DND-41 (cell line): ENCODE measurements at regions not wholly inside any gene's neighbourhood (a gene's known extent, or its start where the extent isn't known, plus 50 kb on each side); places are given as distances from the start of the nearest gene placed in this dataset.

Source experiments
- ATAC-seq: fragments of 200-7000 bp; cut with Tn5 transposase; 3 replicates; pipeline ENCODE4 v1.9.1; 2021; ENCODE audit warnings: low read depth; ENCODE audit not compliant: insufficient read depth
- DNase-seq: peaks from one replicate; pipeline ENCODE4 v3.0.0-alpha.2; 2020
- H2AFZ ChIP-seq: 2 replicates; pipeline ENCODE4 v1.6.0; 2012; ENCODE audit warnings: low read depth, low read length
- H3K27ac ChIP-seq: 2 replicates; pipeline ENCODE4 v1.5.1; 2012; ENCODE audit warnings: low read length, inconsistent platforms
- H3K27me3 ChIP-seq: fragments of 200-600 bp; sonication (generic); 2 replicates; pipeline ENCODE4 v1.6.0; 2012; ENCODE audit warnings: low read length, mild to moderate bottlenecking, inconsistent platforms; ENCODE audit not compliant: insufficient read depth, poor library complexity
- H3K36me3 ChIP-seq: 2 replicates; pipeline ENCODE4 v1.5.1; 2012; ENCODE audit warnings: low read length, inconsistent platforms; ENCODE audit not compliant: insufficient read depth
- H3K4me1 ChIP-seq: 2 replicates; pipeline ENCODE4 v1.5.1; 2012; ENCODE audit warnings: mild to moderate bottlenecking, low read length; ENCODE audit not compliant: insufficient read depth
- H3K4me2 ChIP-seq: 2 replicates; pipeline ENCODE4 v1.6.0; 2012; ENCODE audit warnings: mild to moderate bottlenecking, moderate library complexity, low read length, inconsistent platforms; ENCODE audit not compliant: insufficient read depth
- H3K4me3 ChIP-seq, 2 experiments: fragments of 200-600 bp in 1 of 2; shearing (Covaris generic) in 1 of 2; 2 replicates each; pipeline ENCODE4 v1.5.1; 2012 to 2016; ENCODE audit warnings: inconsistent platforms in 2 of 2, low read length in 2 of 2, mild to moderate bottlenecking in 2 of 2, low read depth in 1 of 2, moderate library complexity in 1 of 2
- H3K79me2 ChIP-seq: 2 replicates; pipeline ENCODE4 v1.6.0; 2012; ENCODE audit warnings: low read length, inconsistent platforms; ENCODE audit not compliant: insufficient read depth
- H3K9ac ChIP-seq: 2 replicates; pipeline ENCODE4 v1.6.0; 2012; ENCODE audit warnings: low read depth, mild to moderate bottlenecking, inconsistent platforms, low read length, moderate library complexity
- H3K9me3 ChIP-seq: 2 replicates; pipeline ENCODE4 v1.5.1; 2012; ENCODE audit warnings: low read length, moderate library complexity, mild to moderate bottlenecking, inconsistent platforms; ENCODE audit not compliant: insufficient read depth, severe bottlenecking
- H4K20me1 ChIP-seq: 2 replicates; pipeline ENCODE4 v1.6.0; 2012; ENCODE audit warnings: low read length; ENCODE audit not compliant: insufficient read depth
- EZH2 ChIP-seq: IDR thresholded peaks from 3 replicates; pipeline ENCODE4 v1.6.1; 2012; ENCODE audit warnings: borderline replicate concordance, low read depth, mild to moderate bottlenecking, moderate library complexity, low read length, inconsistent platforms; ENCODE audit not compliant: severe bottlenecking
- TF ChIP-seq, protein P1 (sequence below): IDR thresholded peaks from 2 replicates; pipeline ENCODE4 v1.5.1; 2012; ENCODE audit warnings: borderline replicate concordance, low read length, moderate library complexity, mild to moderate bottlenecking; ENCODE audit not compliant: poor library complexity, severe bottlenecking; ENCODE audit errors: extremely low read depth

- no peak for DNase-seq
- Histone ChIP-seq H3K4me1 (no peaks in the 10 kb centered on the region), H2AFZ (no peak overlapping the region), H3K36me3 (no peaks in the 10 kb centered on the region), H3K4me2 (no peak overlapping the region), H3K4me3 (no peak overlapping the region), H3K79me2 (no peaks in the 10 kb centered on the region), H3K27ac (no peak overlapping the region), H3K9me3 (no peaks in the 10 kb centered on the region), H3K9ac (no peak overlapping the region), H4K20me1 (no peaks in the 10 kb centered on the region), H3K27me3 (peaks cover 14% of the 10 kb centered on the region)
- no peak for ATAC-seq
- TF ChIP-seq, protein P1, sequence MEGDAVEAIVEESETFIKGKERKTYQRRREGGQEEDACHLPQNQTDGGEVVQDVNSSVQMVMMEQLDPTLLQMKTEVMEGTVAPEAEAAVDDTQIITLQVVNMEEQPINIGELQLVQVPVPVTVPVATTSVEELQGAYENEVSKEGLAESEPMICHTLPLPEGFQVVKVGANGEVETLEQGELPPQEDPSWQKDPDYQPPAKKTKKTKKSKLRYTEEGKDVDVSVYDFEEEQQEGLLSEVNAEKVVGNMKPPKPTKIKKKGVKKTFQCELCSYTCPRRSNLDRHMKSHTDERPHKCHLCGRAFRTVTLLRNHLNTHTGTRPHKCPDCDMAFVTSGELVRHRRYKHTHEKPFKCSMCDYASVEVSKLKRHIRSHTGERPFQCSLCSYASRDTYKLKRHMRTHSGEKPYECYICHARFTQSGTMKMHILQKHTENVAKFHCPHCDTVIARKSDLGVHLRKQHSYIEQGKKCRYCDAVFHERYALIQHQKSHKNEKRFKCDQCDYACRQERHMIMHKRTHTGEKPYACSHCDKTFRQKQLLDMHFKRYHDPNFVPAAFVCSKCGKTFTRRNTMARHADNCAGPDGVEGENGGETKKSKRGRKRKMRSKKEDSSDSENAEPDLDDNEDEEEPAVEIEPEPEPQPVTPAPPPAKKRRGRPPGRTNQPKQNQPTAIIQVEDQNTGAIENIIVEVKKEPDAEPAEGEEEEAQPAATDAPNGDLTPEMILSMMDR = no peak
- TF ChIP-seq EZH2 = no peak
These were observed 81.3 kb upstream of the GNAO1 start for GRCh38 chr16:56109994-56110393.

GRCh38 chr16:56109205-56109604, 82.1 kb upstream of the GNAO1 start:
- no peak overlapping the region for H3K27ac ChIP-seq
- no peak overlapping the region for H2AFZ ChIP-seq
- no peak overlapping the region for H3K4me2 ChIP-seq
- H3K4me3 ChIP-seq = no peak overlapping the region
- no peak for ATAC-seq
- no peaks in the 10 kb centered on the region for H3K36me3 ChIP-seq
- no peak overlapping the region for H3K9ac ChIP-seq
- no peak for TF ChIP-seq EZH2
- TF ChIP-seq, protein P1 = no peak
- no peaks in the 10 kb centered on the region for H3K79me2 ChIP-seq
- no peaks in the 10 kb centered on the region for H4K20me1 ChIP-seq
- H3K9me3 ChIP-seq = no peaks in the 10 kb centered on the region
- DNase-seq = no peak
- peaks cover 14% of the 10 kb centered on the region for H3K27me3 ChIP-seq
- no peaks in the 10 kb centered on the region for H3K4me1 ChIP-seq

- ATAC-seq = no peak
- peaks cover 14% of the 10 kb centered on the region for H3K27me3 ChIP-seq
- H3K4me2 ChIP-seq = no peak overlapping the region
- H4K20me1 ChIP-seq = no peaks in the 10 kb centered on the region
- H3K36me3 ChIP-seq = no peaks in the 10 kb centered on the region
- H3K4me3 ChIP-seq = no peak overlapping the region
- no peaks in the 10 kb centered on the region for H3K4me1 ChIP-seq
- H2AFZ ChIP-seq = no peak overlapping the region
- DNase-seq = no peak
- no peaks in the 10 kb centered on the region for H3K9me3 ChIP-seq
- H3K9ac ChIP-seq = no peak overlapping the region
- no peak for TF ChIP-seq EZH2
- TF ChIP-seq, protein P1 = no peak
- H3K27ac ChIP-seq = no peak overlapping the region
- no peaks in the 10 kb centered on the region for H3K79me2 ChIP-seq
These were observed 82.6 kb upstream of the GNAO1 start for GRCh38 chr16:56108724-56109123.

DNA sequence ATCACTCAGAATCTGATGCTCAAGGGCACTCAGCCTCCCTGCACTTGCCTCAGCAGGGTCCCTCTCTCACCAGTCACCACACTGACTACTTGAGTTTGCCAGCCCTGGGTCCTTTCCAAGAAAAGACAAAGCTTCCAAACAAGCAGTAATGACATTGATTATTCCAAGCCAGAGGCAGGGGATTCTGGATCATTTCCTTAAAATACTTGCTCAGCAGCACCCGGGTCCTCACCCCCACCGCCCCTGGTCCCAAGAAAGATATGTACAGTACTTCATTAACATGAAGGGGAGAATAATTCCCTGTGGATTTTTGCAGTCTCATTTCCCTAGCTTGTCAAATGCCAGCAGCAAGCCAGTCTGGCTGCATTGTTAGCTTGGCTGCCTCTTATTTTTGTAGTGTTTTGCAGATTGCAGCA, 83.2 kb upstream of the GNAO1 start:
- Histone ChIP-seq H2AFZ (no peak overlapping the region), H3K36me3 (no peaks in the 10 kb centered on the region), H3K4me2 (no peak overlapping the region), H3K4me1 (no peaks in the 10 kb centered on the region), H3K27me3 (peaks cover 10% of the 10 kb centered on the region), H3K4me3 (no peak overlapping the region), H4K20me1 (no peaks in the 10 kb centered on the region), H3K9ac (no peak overlapping the region), H3K9me3 (no peaks in the 10 kb centered on the region), H3K27ac (no peak overlapping the region), H3K79me2 (no peaks in the 10 kb centered on the region)
- DNase-seq = no peak
- no peak for TF ChIP-seq EZH2
- TF ChIP-seq, protein P1 = no peak
- ATAC-seq = no peak
